Keratinocyte (primary cell): ENCODE measurements at regions not wholly inside any gene's neighbourhood (a gene's known extent, or its start where the extent isn't known, plus 50 kb on each side); places are given as distances from the start of the nearest gene placed in this dataset.

ENCODE experiments used
- DNase-seq: peaks from one replicate; pipeline ENCODE4 v3.0.0-alpha.2; 2011; ENCODE audit warnings: low read depth, missing footprints, low spot score
- FAIRE-seq: peaks from 2 replicates; lab custom pipeline; 2011; peaks lifted over from hg19 to GRCh38; lab: Jason Lieb, UNC
- H2AFZ ChIP-seq: 2 replicates; pipeline ENCODE4 v1.6.0; 2012; ENCODE audit warnings: low read length, control low read depth, inconsistent platforms; ENCODE audit not compliant: control insufficient read depth
- H3K27ac ChIP-seq: 2 replicates; pipeline ENCODE4 v1.5.1; 2011; ENCODE audit warnings: low read length; ENCODE audit not compliant: control insufficient read depth, insufficient read depth
- H3K27me3 ChIP-seq: 3 replicates; pipeline ENCODE4 v1.6.0; 2011; ENCODE audit warnings: low read length; ENCODE audit not compliant: control insufficient read depth, insufficient read depth; ENCODE audit errors: extremely low read depth
- H3K36me3 ChIP-seq, 2 experiments: 2 replicates in 1 of 2; 3 replicates in 1 of 2; pipeline ENCODE4 v1.5.1; 2011; ENCODE audit warnings: low read length in 2 of 2, mild to moderate bottlenecking in 1 of 2; ENCODE audit not compliant: control insufficient read depth in 2 of 2, insufficient read depth in 2 of 2; ENCODE audit errors: extremely low read depth in 1 of 2
- H3K4me1 ChIP-seq: 3 replicates; pipeline ENCODE4 v1.5.1; 2011; ENCODE audit warnings: low read length; ENCODE audit not compliant: control insufficient read depth, insufficient read depth; ENCODE audit errors: extremely low read depth
- H3K4me2 ChIP-seq: 3 replicates; pipeline ENCODE4 v1.6.0; 2011; ENCODE audit warnings: low read depth, low read length; ENCODE audit not compliant: control insufficient read depth, insufficient read depth; ENCODE audit errors: extremely low read depth
- H3K4me3 ChIP-seq, 3 experiments: fragments of 200-600 bp in 1 of 3; sonication (generic) in 1 of 3; 2 replicates in 2 of 3; 3 replicates in 1 of 3; pipeline ENCODE4 v1.5.1; 2011 to 2016; ENCODE audit warnings: low read length in 3 of 3, mild to moderate bottlenecking in 3 of 3, control low read depth in 2 of 3, inconsistent platforms in 1 of 3, low read depth in 1 of 3, mixed read lengths in 1 of 3, mixed run types in 1 of 3, moderate library complexity in 1 of 3; ENCODE audit not compliant: control insufficient read depth in 2 of 3, insufficient read depth in 2 of 3; ENCODE audit errors: extremely low read depth in 1 of 3
- H3K79me2 ChIP-seq: 2 replicates; pipeline ENCODE4 v1.6.0; 2012; ENCODE audit warnings: low read length; ENCODE audit not compliant: control insufficient read depth, insufficient read depth
- H3K9ac ChIP-seq: 3 replicates; pipeline ENCODE4 v1.6.0; 2011; ENCODE audit warnings: low read length; ENCODE audit not compliant: control insufficient read depth, insufficient read depth; ENCODE audit errors: extremely low read depth
- H3K9me1 ChIP-seq: 3 replicates; pipeline ENCODE4 v1.6.0; 2011; ENCODE audit warnings: low read length; ENCODE audit not compliant: control insufficient read depth, insufficient read depth; ENCODE audit errors: extremely low read depth
- H3K9me3 ChIP-seq: 2 replicates; pipeline ENCODE4 v1.5.1; 2012; ENCODE audit warnings: low read depth, low read length; ENCODE audit not compliant: control insufficient read depth
- H4K20me1 ChIP-seq: 3 replicates; pipeline ENCODE4 v1.6.0; 2011; ENCODE audit warnings: low read length; ENCODE audit not compliant: control insufficient read depth, insufficient read depth; ENCODE audit errors: extremely low read depth
- CTCF ChIP-seq, 3 experiments: IDR thresholded peaks in 1 of 3; conservative IDR thresholded peaks in 1 of 3; optimal IDR thresholded peaks in 1 of 3; 2 replicates in 2 of 3; 3 replicates in 1 of 3; pipeline versions ENCODE3 to v1.5.1; 2011; ENCODE audit warnings: low read length in 3 of 3, mild to moderate bottlenecking in 3 of 3, moderate library complexity in 2 of 3, control low read depth in 1 of 3, inconsistent platforms in 1 of 3; ENCODE audit not compliant: insufficient read depth in 2 of 3; ENCODE audit errors: extremely low read depth in 1 of 3
- EZH2 ChIP-seq: IDR thresholded peaks from one replicate; pipeline ENCODE4 v1.6.1; 2012; ENCODE audit warnings: inconsistent platforms, mild to moderate bottlenecking, low read length, moderate library complexity
- dilution Hi-C: fragments of 300-500 bp; cut with MboI; formaldehyde crosslinking; loops from one replicate; pipeline ENCODE4 v1.7.0; 2020; ENCODE audit warnings: low sequenced_read_pairs; ENCODE audit not compliant: extremely low pct_ligation_motif_present

GRCh38 chr17:15085890-15086677, 179.0 kb downstream of the PMP22 start:
- no peaks in the 10 kb centered on the region for H3K4me1 ChIP-seq
- FAIRE-seq (peak; percentile 36), DNase-seq (no peak)
- no peak overlapping the region for H3K9ac ChIP-seq
- dilution Hi-C loops, result no loop called here
- H3K4me2 ChIP-seq, result no peak overlapping the region
- H3K27ac ChIP-seq, result no peak overlapping the region
- no peak overlapping the region for H2AFZ ChIP-seq
- no peaks in the 10 kb centered on the region for H4K20me1 ChIP-seq
- H3K36me3 ChIP-seq, result no peaks in the 10 kb centered on the region
- H3K79me2 ChIP-seq, result no peaks in the 10 kb centered on the region
- TF ChIP-seq EZH2 (no peak), CTCF (optimal IDR thresholded peaks at IDR 0.05 in 1 of 3, IDR thresholded peaks at IDR 0.05 in 1 of 3, conservative IDR thresholded peaks at IDR 0.05 in 1 of 3; ENCODE audit: extremely low read depth in 1 of 3, insufficient read depth in 2 of 3, low read length in 3 of 3) (no peak)
- H3K4me3 ChIP-seq, result no peak overlapping the region
- H3K27me3 ChIP-seq, result no peaks in the 10 kb centered on the region
- no peaks in the 10 kb centered on the region for H3K9me1 ChIP-seq
- H3K9me3 ChIP-seq, result no peaks in the 10 kb centered on the region

GRCh38 chr17:15083225-15083624, 181.9 kb downstream of the PMP22 start:
- Histone ChIP-seq H3K4me2 (no peak overlapping the region), H3K9me1 (no peaks in the 10 kb centered on the region), H3K4me3 (no peak overlapping the region), H2AFZ (no peak overlapping the region), H3K27me3 (no peaks in the 10 kb centered on the region), H3K9ac (no peak overlapping the region), H4K20me1 (no peaks in the 10 kb centered on the region), H3K27ac (no peak overlapping the region), H3K9me3 (no peaks in the 10 kb centered on the region), H3K4me1 (no peaks in the 10 kb centered on the region), H3K79me2 (no peaks in the 10 kb centered on the region), H3K36me3 (no peaks in the 10 kb centered on the region)
- dilution Hi-C loops, result no loop called here
- TF ChIP-seq CTCF (optimal IDR thresholded peaks at IDR 0.05 in 1 of 3, IDR thresholded peaks at IDR 0.05 in 1 of 3, conservative IDR thresholded peaks at IDR 0.05 in 1 of 3; ENCODE audit: extremely low read depth in 1 of 3, insufficient read depth in 2 of 3, low read length in 3 of 3), result no peak
- no peak for TF ChIP-seq EZH2
- FAIRE-seq, result no peak
- no peak for DNase-seq
